Neural crest cell (in vitro differentiated cells): ENCODE measurements at regions not wholly inside any gene's neighbourhood (a gene's known extent, or its start where the extent isn't known, plus 50 kb on each side); places are given as distances from the start of the nearest gene placed in this dataset.

Experiments used
- DNase-seq: peaks from one replicate; pipeline ENCODE4 v3.0.0; 2021; ENCODE audit warnings: low read depth, mixed read lengths, low spot score
- H3K27ac Mint-ChIP-seq: one replicate; pipeline ENCODE4 v1.8.0; 2021; ENCODE audit warnings: mild to moderate bottlenecking, mixed read lengths; ENCODE audit not compliant: unreplicated experiment
- H3K27me3 Mint-ChIP-seq: 2 replicates; pipeline ENCODE4 v1.8.0; 2021; ENCODE audit warnings: low read depth, mild to moderate bottlenecking, mixed read lengths
- H3K36me3 Mint-ChIP-seq: 2 replicates; pipeline ENCODE4 v1.8.0; 2021; ENCODE audit warnings: low read depth, mild to moderate bottlenecking, mixed read lengths
- H3K4me1 Mint-ChIP-seq: 2 replicates; pipeline ENCODE4 v1.8.0; 2021; ENCODE audit warnings: mixed read lengths
- H3K4me3 Mint-ChIP-seq: one replicate; pipeline ENCODE4 v1.8.0; 2021; ENCODE audit warnings: mild to moderate bottlenecking, mixed read lengths
- H3K9me3 Mint-ChIP-seq: 2 replicates; pipeline ENCODE4 v1.8.0; 2021; ENCODE audit warnings: mixed read lengths
- TF ChIP-seq, protein P1 (sequence below): fragments of 200-600 bp; sonication (generic); conservative IDR thresholded peaks from 2 replicates; pipeline ENCODE4 v1.5.0; 2021; ENCODE audit warnings: antibody characterized with exemption, mild to moderate bottlenecking

DNA sequence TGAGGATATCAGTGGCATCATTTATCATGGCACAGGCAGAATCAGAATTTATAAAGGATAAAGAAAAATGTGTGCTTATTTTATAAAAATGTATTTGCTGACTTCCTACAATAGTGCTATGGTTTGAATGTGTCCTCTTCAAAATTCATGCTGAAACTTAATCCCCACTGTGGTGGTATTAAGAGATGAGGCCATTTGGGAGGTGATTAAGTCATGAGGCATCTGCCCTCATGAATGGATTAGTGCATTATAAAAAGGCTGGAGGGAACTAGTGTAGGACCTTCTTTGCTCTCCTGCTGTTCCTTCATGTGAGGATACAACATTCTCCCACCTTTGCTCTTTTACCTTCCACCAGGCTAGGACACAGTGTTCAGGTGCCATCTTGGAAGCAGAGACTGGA lies 212.8 kb downstream of the RFC3 start:
- Mint-ChIP-seq H3K27me3 (no peaks in the 10 kb centered on the region), H3K9me3 (peaks cover 12% of the 10 kb centered on the region)
- TF ChIP-seq, protein P1, sequence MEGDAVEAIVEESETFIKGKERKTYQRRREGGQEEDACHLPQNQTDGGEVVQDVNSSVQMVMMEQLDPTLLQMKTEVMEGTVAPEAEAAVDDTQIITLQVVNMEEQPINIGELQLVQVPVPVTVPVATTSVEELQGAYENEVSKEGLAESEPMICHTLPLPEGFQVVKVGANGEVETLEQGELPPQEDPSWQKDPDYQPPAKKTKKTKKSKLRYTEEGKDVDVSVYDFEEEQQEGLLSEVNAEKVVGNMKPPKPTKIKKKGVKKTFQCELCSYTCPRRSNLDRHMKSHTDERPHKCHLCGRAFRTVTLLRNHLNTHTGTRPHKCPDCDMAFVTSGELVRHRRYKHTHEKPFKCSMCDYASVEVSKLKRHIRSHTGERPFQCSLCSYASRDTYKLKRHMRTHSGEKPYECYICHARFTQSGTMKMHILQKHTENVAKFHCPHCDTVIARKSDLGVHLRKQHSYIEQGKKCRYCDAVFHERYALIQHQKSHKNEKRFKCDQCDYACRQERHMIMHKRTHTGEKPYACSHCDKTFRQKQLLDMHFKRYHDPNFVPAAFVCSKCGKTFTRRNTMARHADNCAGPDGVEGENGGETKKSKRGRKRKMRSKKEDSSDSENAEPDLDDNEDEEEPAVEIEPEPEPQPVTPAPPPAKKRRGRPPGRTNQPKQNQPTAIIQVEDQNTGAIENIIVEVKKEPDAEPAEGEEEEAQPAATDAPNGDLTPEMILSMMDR, result no peak

DNA sequence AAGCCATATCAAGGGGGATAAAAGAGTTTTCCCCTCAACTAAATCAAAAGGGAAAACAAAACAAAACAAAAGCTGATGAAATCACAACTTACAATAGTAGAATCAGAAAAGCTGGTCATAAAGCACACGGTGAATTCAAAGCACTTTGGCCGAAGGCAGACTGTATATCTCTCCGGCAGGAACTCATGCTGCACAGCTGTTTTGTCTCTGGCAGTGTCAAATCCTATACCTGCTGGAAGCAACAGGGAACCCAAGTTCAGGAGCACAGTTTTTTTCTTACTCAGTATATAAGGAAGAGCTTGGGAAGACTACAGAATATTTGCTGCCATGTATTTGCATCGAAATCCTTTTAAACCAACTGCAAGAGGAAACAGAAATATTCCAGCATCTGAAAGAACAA lies 213.7 kb downstream of the RFC3 start:
- Mint-ChIP-seq H3K9me3 (peaks cover 9% of the 10 kb centered on the region), H3K27me3 (no peaks in the 10 kb centered on the region), H3K4me3 (no peak overlapping the region), H3K27ac (no peak overlapping the region), H3K36me3 (peaks cover 10% of the 10 kb centered on the region), H3K4me1 (no peaks in the 10 kb centered on the region)
- TF ChIP-seq, protein P1, result no peak
- no peak for DNase-seq

More for the DNA sequence above, 212.8 kb downstream of the RFC3 start:
- no peak for DNase-seq
- Mint-ChIP-seq H3K4me3 (no peak overlapping the region), H3K36me3 (peaks cover 10% of the 10 kb centered on the region), H3K27ac (no peak overlapping the region), H3K4me1 (no peaks in the 10 kb centered on the region)

- H3K4me1 Mint-ChIP-seq, result peaks cover 6% of the 10 kb centered on the region
- no peaks in the 10 kb centered on the region for H3K27me3 Mint-ChIP-seq
- H3K9me3 Mint-ChIP-seq, result peaks cover 7% of the 10 kb centered on the region
- no peak for DNase-seq
- H3K27ac Mint-ChIP-seq, result no peak overlapping the region
- no peak overlapping the region for H3K4me3 Mint-ChIP-seq
- TF ChIP-seq, protein P1, result no peak
- peaks cover 10% of the 10 kb centered on the region for H3K36me3 Mint-ChIP-seq
These were observed 216.5 kb downstream of the RFC3 start for GRCh38 chr13:34034411-34034810.

- DNase-seq, result no peak
- TF ChIP-seq, protein P1, result no peak
- H3K4me3 Mint-ChIP-seq, result no peak overlapping the region
- peaks cover 10% of the 10 kb centered on the region for H3K36me3 Mint-ChIP-seq
- H3K27me3 Mint-ChIP-seq, result no peaks in the 10 kb centered on the region
- peaks cover 6% of the 10 kb centered on the region for H3K4me1 Mint-ChIP-seq
- no peak overlapping the region for H3K27ac Mint-ChIP-seq
- peaks cover 7% of the 10 kb centered on the region for H3K9me3 Mint-ChIP-seq
These were observed 217.2 kb downstream of the RFC3 start for GRCh38 chr13:34035178-34035577.

DNA sequence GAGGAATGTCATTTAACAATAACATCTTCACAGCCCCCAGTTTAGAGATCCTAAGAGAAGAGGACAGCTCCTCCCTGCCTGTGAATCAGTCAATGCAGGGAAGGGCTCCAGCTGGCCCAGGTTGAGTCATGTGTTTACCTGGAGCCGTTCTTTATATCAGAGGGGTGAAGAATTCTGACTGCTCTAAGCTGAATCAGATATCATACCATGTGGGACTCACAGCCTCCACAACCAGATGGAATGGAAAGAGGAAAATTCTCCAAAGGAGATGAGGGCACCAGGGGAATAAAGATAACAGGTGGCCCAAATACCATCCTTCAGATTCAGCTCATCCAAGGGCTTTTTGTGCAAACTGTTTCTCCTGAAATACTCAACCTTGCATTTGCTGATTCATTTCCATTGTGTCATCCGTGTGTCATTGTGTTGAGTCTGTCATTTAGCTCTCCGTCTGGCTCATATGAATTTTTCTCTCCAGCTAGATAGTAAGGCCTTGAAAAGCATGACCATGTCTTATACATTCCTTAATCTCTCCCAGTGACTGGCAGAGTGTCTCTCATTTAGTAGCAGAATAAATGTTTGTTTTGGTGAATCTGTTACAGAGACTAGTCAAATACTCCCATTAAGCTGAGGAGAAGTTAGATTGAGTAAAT lies 217.9 kb downstream of the RFC3 start:
- Mint-ChIP-seq H3K36me3 (peaks cover 10% of the 10 kb centered on the region), H3K27ac (no peak overlapping the region), H3K4me3 (no peak overlapping the region), H3K9me3 (peaks cover 7% of the 10 kb centered on the region), H3K4me1 (peaks cover 6% of the 10 kb centered on the region), H3K27me3 (no peaks in the 10 kb centered on the region)
- TF ChIP-seq, protein P1, result no peak
- no peak for DNase-seq
